Testis (tissue), 2 donors: ENCODE measurements at regions not wholly inside any gene's neighbourhood (a gene's known extent, or its start where the extent isn't known, plus 50 kb on each side); places are given as distances from the start of the nearest gene placed in this dataset.

Source experiments
- CTCF ChIP-seq, 3 experiments: fragments of 450-650 bp in 2 of 3; fragments of 200-600 bp in 1 of 3; sonication (generic) in 1 of 3; IDR thresholded peaks; one replicate each; pipeline ENCODE4 v1.5.1; 2016 to 2019; ENCODE audit warnings: antibody characterized with exemption in 3 of 3, mild to moderate bottlenecking in 2 of 3, moderate library complexity in 1 of 3
- POLR2A ChIP-seq: fragments of 450-650 bp; IDR thresholded peaks from one replicate; pipeline ENCODE4 v1.6.1; 2017; ENCODE audit warnings: antibody characterized with exemption, mild to moderate bottlenecking, moderate library complexity

- TF ChIP-seq POLR2A (no peak), CTCF (IDR thresholded peaks at IDR 0.05) (no peak)
These were observed 214.0 kb downstream of the CRPPA start for GRCh38 chr7:16207321-16207720.
